Heart left ventricle (tissue), 13 donors: ENCODE measurements at regions not wholly inside any gene's neighbourhood (a gene's known extent, or its start where the extent isn't known, plus 50 kb on each side); places are given as distances from the start of the nearest gene placed in this dataset.

Source experiments
- POLR2A ChIP-seq, 2 donors: fragments of 450-650 bp; IDR thresholded peaks; one replicate each; pipeline ENCODE4 v1.6.1; 2017; ENCODE audit warnings: antibody characterized with exemption in 2 of 2, mild to moderate bottlenecking in 2 of 2, moderate library complexity in 2 of 2
- TF ChIP-seq, protein P1 (sequence below), 12 donors: fragments of 200-600 bp; sonication (generic) in 4 of 12; IDR thresholded peaks; one replicate each; pipeline versions ENCODE4 v1.5.0 to v1.8.0; 2018 to 2022; ENCODE audit warnings: antibody characterized with exemption in 12 of 12, mild to moderate bottlenecking in 5 of 12
- donor health status: ischemic (EF 13 %, LVEDD 7.1; RV severe dilation, severe dysfunction).
- donor health status: DM: no; HTN: yes; CAD: no.
- donor health status: DM: no; HTN: no; CAD: no.
- donor health status: ischemic (EF 25% LVEDD 6.9; RV normal size, moderate dysfunction).
- donor health status: ischemic (EF 25% LVEDD 5.7; RV mildly dilated, moderate dysfunction).
- donor health status: ischemic (EF 35%, LVEDD 5.7; RV mildly dilated, moderate dysfunction).
- donor health status: nonischemic (EF 11% LVEDD 7.7; RV severe dilation, severe dysfunction).
- donor health status: DM: yes; HTN: yes; CAD: no.
- donor health status: PGD.
- donor health status: ischemic (EF 29% LVEDD 5.4; RV normal size, mild dysfunction).
- donor health status: nonischemic (EF 23%, LVEDD 6.1; RV moderate dilation, normal function).

DNA sequence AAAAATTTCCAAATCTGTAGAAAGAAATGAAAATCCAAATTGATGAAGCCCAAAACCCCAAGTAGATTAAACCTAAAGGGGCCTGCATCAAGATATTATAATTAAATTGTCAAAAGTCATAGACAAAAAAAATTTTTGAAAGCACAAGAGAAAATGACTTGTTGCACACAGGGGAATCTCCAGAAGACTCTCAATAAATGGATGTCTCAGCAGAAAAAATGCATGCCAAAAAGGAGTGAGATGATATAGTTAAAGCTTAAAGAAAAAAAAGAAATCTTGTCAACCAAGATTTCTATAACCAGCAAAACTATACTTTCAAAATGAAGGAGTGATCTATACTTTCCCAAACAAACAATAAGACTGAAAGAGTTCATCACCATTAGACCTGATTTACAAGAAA lies 393.2 kb upstream of the SPAG17 start:
- TF ChIP-seq, protein P1, sequence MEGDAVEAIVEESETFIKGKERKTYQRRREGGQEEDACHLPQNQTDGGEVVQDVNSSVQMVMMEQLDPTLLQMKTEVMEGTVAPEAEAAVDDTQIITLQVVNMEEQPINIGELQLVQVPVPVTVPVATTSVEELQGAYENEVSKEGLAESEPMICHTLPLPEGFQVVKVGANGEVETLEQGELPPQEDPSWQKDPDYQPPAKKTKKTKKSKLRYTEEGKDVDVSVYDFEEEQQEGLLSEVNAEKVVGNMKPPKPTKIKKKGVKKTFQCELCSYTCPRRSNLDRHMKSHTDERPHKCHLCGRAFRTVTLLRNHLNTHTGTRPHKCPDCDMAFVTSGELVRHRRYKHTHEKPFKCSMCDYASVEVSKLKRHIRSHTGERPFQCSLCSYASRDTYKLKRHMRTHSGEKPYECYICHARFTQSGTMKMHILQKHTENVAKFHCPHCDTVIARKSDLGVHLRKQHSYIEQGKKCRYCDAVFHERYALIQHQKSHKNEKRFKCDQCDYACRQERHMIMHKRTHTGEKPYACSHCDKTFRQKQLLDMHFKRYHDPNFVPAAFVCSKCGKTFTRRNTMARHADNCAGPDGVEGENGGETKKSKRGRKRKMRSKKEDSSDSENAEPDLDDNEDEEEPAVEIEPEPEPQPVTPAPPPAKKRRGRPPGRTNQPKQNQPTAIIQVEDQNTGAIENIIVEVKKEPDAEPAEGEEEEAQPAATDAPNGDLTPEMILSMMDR (IDR thresholded peaks at IDR 0.05) = no peak
- no peak for TF ChIP-seq POLR2A (IDR thresholded peaks at IDR 0.05)
